Endothelial cell of umbilical vein (primary cell): ENCODE measurements at regions not wholly inside any gene's neighbourhood (a gene's known extent, or its start where the extent isn't known, plus 50 kb on each side); places are given as distances from the start of the nearest gene placed in this dataset.

Experiments used
- BruUV-seq: library from RNA; stranded (reverse); fragments of 400-500 nt; replicated peaks from 2 replicates; lab custom pipeline; 2021; lab: Mats Ljungman, UMichigan
- CTCF ChIA-PET: fragments of 300-600, 350-600 bp; sonication (Branson Sonifier 250); formaldehyde crosslinking; loops from one replicate; lab custom pipeline; 2021; ENCODE audit warnings: antibody characterized with exemption, inconsistent platforms; lab: Charles Lee
- POLR2A ChIA-PET: fragments of 300-600, 350-600 bp; sonication (Branson Sonifier 250); formaldehyde crosslinking; loops from one replicate; lab custom pipeline; 2021; ENCODE audit warnings: antibody characterized with exemption, inconsistent platforms; lab: Charles Lee
- DNase-seq: peaks from one replicate; pipeline ENCODE4 v3.0.0-alpha.2; 2011; ENCODE audit warnings: low read depth, low spot score
- FAIRE-seq: peaks from 2 replicates; lab custom pipeline; 2011; peaks lifted over from hg19 to GRCh38; lab: Jason Lieb, UNC
- H2AFZ ChIP-seq: 2 replicates; pipeline ENCODE4 v1.6.0; 2012; ENCODE audit warnings: low read depth, low read length, control low read depth, inconsistent platforms
- H3K27ac ChIP-seq: 2 replicates; pipeline ENCODE4 v1.5.1; 2011; ENCODE audit warnings: low read depth, mild to moderate bottlenecking, control low read depth, low read length, moderate library complexity; ENCODE audit not compliant: insufficient read depth
- H3K27me3 ChIP-seq, 2 experiments: 2 replicates each; pipeline versions ENCODE4 v1.6.0 to v1.6.1; 2011; ENCODE audit warnings: low read length in 2 of 2, mixed read lengths in 1 of 2; ENCODE audit not compliant: control insufficient read depth in 2 of 2, insufficient read depth in 2 of 2
- H3K36me3 ChIP-seq, 2 experiments: 2 replicates in 1 of 2; 3 replicates in 1 of 2; pipeline ENCODE4 v1.5.1; 2011; ENCODE audit warnings: low read length in 2 of 2, mild to moderate bottlenecking in 1 of 2, moderate library complexity in 1 of 2; ENCODE audit not compliant: control insufficient read depth in 2 of 2, insufficient read depth in 2 of 2; ENCODE audit errors: extremely low read depth in 1 of 2
- H3K4me1 ChIP-seq: 3 replicates; pipeline ENCODE4 v1.5.1; 2011; ENCODE audit warnings: mild to moderate bottlenecking, low read length; ENCODE audit not compliant: control insufficient read depth, insufficient read depth; ENCODE audit errors: extremely low read depth
- H3K4me2 ChIP-seq: 2 replicates; pipeline ENCODE4 v1.6.1; 2011; ENCODE audit warnings: low read length, control low read depth, mixed read lengths; ENCODE audit not compliant: insufficient read depth
- H3K4me3 ChIP-seq, 3 experiments: fragments of 200-600 bp in 1 of 3; sonication (generic), shearing (Covaris generic) in 1 of 3; replicated peaks in 1 of 3; 2 replicates each; pipeline ENCODE4 v1.5.1; 2011 to 2016; ENCODE audit warnings: control low read depth in 3 of 3, low read length in 3 of 3, mild to moderate bottlenecking in 2 of 3, inconsistent platforms in 1 of 3, low read depth in 1 of 3, moderate library complexity in 1 of 3; ENCODE audit not compliant: insufficient read depth in 1 of 3
- H3K79me2 ChIP-seq: 2 replicates; pipeline ENCODE4 v1.6.0; 2012; ENCODE audit warnings: low read length, inconsistent platforms; ENCODE audit not compliant: control insufficient read depth, insufficient read depth
- H3K9ac ChIP-seq: replicated peaks from 2 replicates; pipeline ENCODE3; 2011; ENCODE audit warnings: low read length, control low read depth; ENCODE audit not compliant: insufficient read depth; ENCODE audit errors: extremely low read depth
- H3K9me1 ChIP-seq: replicated peaks from 3 replicates; pipeline ENCODE4 v1.6.0; 2011; ENCODE audit warnings: mild to moderate bottlenecking, low read length; ENCODE audit not compliant: control insufficient read depth, insufficient read depth; ENCODE audit errors: extremely low read depth
- H3K9me3 ChIP-seq: replicated peaks from 2 replicates; pipeline ENCODE4 v1.5.1; 2012; ENCODE audit warnings: low read length, inconsistent platforms; ENCODE audit not compliant: control insufficient read depth, insufficient read depth
- H4K20me1 ChIP-seq: replicated peaks from 2 replicates; pipeline ENCODE3; 2011; ENCODE audit warnings: mild to moderate bottlenecking, low read length; ENCODE audit not compliant: control insufficient read depth, insufficient read depth; ENCODE audit errors: extremely low read depth
- CTCF ChIP-seq, 2 donors: IDR thresholded peaks; 1 replicate in 1 of 2; 2 replicates in 1 of 2; pipeline ENCODE4 v1.5.1; 2011; ENCODE audit warnings: low read length in 2 of 2, mild to moderate bottlenecking in 2 of 2, moderate library complexity in 2 of 2, control low read depth in 1 of 2, inconsistent platforms in 1 of 2, low read depth in 1 of 2; ENCODE audit not compliant: insufficient read depth in 1 of 2; ENCODE audit errors: extremely low read depth in 1 of 2
- EZH2 ChIP-seq: IDR thresholded peaks from 2 replicates; pipeline ENCODE4 v1.6.1; 2012; ENCODE audit warnings: borderline replicate concordance, low read depth, mild to moderate bottlenecking, moderate library complexity, low read length, inconsistent platforms; ENCODE audit not compliant: severe bottlenecking
- FOS ChIP-seq: IDR thresholded peaks from 2 replicates; pipeline ENCODE4 v1.6.1; 2011; ENCODE audit warnings: mild to moderate bottlenecking, low read length, moderate library complexity, borderline replicate concordance; ENCODE audit not compliant: insufficient read depth
- GATA2 ChIP-seq: IDR thresholded peaks from 2 replicates; pipeline ENCODE4 v1.7.0; 2011; ENCODE audit warnings: low read depth, mild to moderate bottlenecking, moderate library complexity, mixed read lengths, low read length; ENCODE audit not compliant: insufficient read length, insufficient read depth
- JUN ChIP-seq: IDR thresholded peaks from 2 replicates; pipeline ENCODE4 v1.6.1; 2011; ENCODE audit warnings: borderline replicate concordance, low read depth; ENCODE audit not compliant: insufficient read length, insufficient read depth
- MAX ChIP-seq: IDR thresholded peaks from 2 replicates; pipeline ENCODE4 v1.6.1; 2011; ENCODE audit not compliant: insufficient read depth, insufficient read length
- MYC ChIP-seq: IDR thresholded peaks from one replicate; pipeline ENCODE4 v1.6.1; 2011; ENCODE audit warnings: mild to moderate bottlenecking, low read depth, low read length
- POLR2A ChIP-seq: IDR thresholded peaks from 2 replicates; pipeline ENCODE4 v1.6.1; 2012; ENCODE audit warnings: low read depth, mild to moderate bottlenecking, control low read depth, low read length
- POLR2AphosphoS5 ChIP-seq: IDR thresholded peaks from 2 replicates; pipeline ENCODE4 v1.6.1; 2012; ENCODE audit warnings: low read depth, mild to moderate bottlenecking, control low read depth, low read length, moderate library complexity; ENCODE audit not compliant: insufficient read depth
- dilution Hi-C: fragments of 300-500 bp; cut with MboI; formaldehyde crosslinking; loops from one replicate; pipeline ENCODE4 v1.15.0; 2019; ENCODE audit warnings: low sequenced_read_pairs; ENCODE audit not compliant: extremely low pct_ligation_motif_present
- intact Hi-C: fragments of 100-400 bp; cut with micrococcal nuclease; formaldehyde crosslinking; loops from one replicate; pipeline ENCODE4 v1.10.0; 2022

GRCh38 chr4:27861802-27862201 lies 1001.2 kb downstream of the STIM2 start:
- Histone ChIP-seq H3K9ac (no peak overlapping the region), H3K27ac (no peak overlapping the region), H3K9me3 (no peaks in the 10 kb centered on the region), H3K4me1 (no peaks in the 10 kb centered on the region), H4K20me1 (no peaks in the 10 kb centered on the region), H3K79me2 (no peaks in the 10 kb centered on the region), H3K9me1 (no peaks in the 10 kb centered on the region), H3K4me2 (no peak overlapping the region), H3K4me3 (no peak overlapping the region), H3K36me3 (no peaks in the 10 kb centered on the region), H2AFZ (no peak overlapping the region), H3K27me3 (no peaks in the 10 kb centered on the region)
- intact Hi-C loops = no loop called here
- ChIA-PET POLR2A (no interaction called here), CTCF (no interaction called here)
- FAIRE-seq (no peak), DNase-seq (no peak)
- no TSS peak for BruUV-seq
- no peak for TF ChIP-seq JUN
- no peak for TF ChIP-seq POLR2A
- dilution Hi-C loops = no loop called here

GRCh38 chr4:27873596-27873995 lies 1013.0 kb downstream of the STIM2 start:
- CTCF ChIA-PET = no interaction called here

More at GRCh38 chr4:27873596-27873995, 1013.0 kb downstream of the STIM2 start:
- Histone ChIP-seq H3K36me3 (no peaks in the 10 kb centered on the region), H3K4me3 (no peak overlapping the region), H3K27ac (no peak overlapping the region), H3K9me1 (no peaks in the 10 kb centered on the region), H3K4me1 (no peaks in the 10 kb centered on the region), H2AFZ (no peak overlapping the region), H4K20me1 (no peaks in the 10 kb centered on the region), H3K27me3 (no peaks in the 10 kb centered on the region), H3K79me2 (no peaks in the 10 kb centered on the region), H3K9ac (no peak overlapping the region), H3K4me2 (no peak overlapping the region), H3K9me3 (no peaks in the 10 kb centered on the region)
- dilution Hi-C loops (no loop called here), intact Hi-C loops (no loop called here)
- DNase-seq (no peak), FAIRE-seq (no peak)
- POLR2A ChIA-PET = no interaction called here
- no TSS peak for BruUV-seq
- TF ChIP-seq FOS (no peak), GATA2 (no peak), POLR2AphosphoS5 (no peak), MYC (no peak), MAX (no peak), CTCF (IDR thresholded peaks at IDR 0.05; ENCODE audit: extremely low read depth in 1 of 2, insufficient read depth in 1 of 2, low read depth in 1 of 2, low read length in 2 of 2) (no peak), JUN (no peak), EZH2 (no peak), POLR2A (no peak)
